HepG2 (cell line): ENCODE measurements at regions not wholly inside any gene's neighbourhood (a gene's known extent, or its start where the extent isn't known, plus 50 kb on each side); places are given as distances from the start of the nearest gene placed in this dataset.

ENCODE experiments used
- ATAC-seq: fragments of 200-7000 bp; cut with Tn5 transposase; 3 replicates; pipeline ENCODE4 v1.9.1; 2020; ENCODE audit warnings: mild to moderate bottlenecking, moderate library complexity
- BruUV-seq: library from RNA; stranded (reverse); fragments of 400-500 nt; replicated peaks from 2 replicates; lab custom pipeline; 2021; lab: Mats Ljungman, UMichigan
- CTCF ChIA-PET: fragments of 300-600 bp; formaldehyde crosslinking; extraction: SDS; loops from one replicate; lab custom pipeline; 2021; ENCODE audit warnings: low total read pairs, inconsistent platforms, low intra/inter-chr PET ratio; lab: Yijun Ruan, JAX
- POLR2A ChIA-PET: fragments of 350-600 bp; sonication (Branson Sonifier 250); formaldehyde crosslinking; loops from one replicate; lab custom pipeline; 2020; ENCODE audit warnings: antibody characterized with exemption, inconsistent platforms; lab: Yijun Ruan, JAX
- DNase-seq: peaks from one replicate; pipeline ENCODE4 v3.0.0-alpha.2; 2015; ENCODE audit warnings: low spot score
- FAIRE-seq: peaks from 3 replicates; lab custom pipeline; 2011; peaks lifted over from hg19 to GRCh38; lab: Jason Lieb, UNC
- H2AFZ ChIP-seq: one replicate; pipeline ENCODE4 v1.6.1; 2011; ENCODE audit warnings: low read length, inconsistent platforms
- H3K27ac ChIP-seq: fragments of 300-600 bp; 3 replicates; pipeline ENCODE4 v1.8.0; 2011; ENCODE audit warnings: mixed run types, mild to moderate bottlenecking, mixed read lengths, low read length, inconsistent platforms; ENCODE audit not compliant: insufficient read depth; ENCODE audit errors: extremely low read length
- H3K27me3 ChIP-seq, 2 experiments: fragments of 200-600 bp in 1 of 2; 2 replicates in 1 of 2; 3 replicates in 1 of 2; pipeline versions ENCODE4 v1.6.0 to v1.8.0; 2011; ENCODE audit warnings: low read length in 2 of 2, mild to moderate bottlenecking in 2 of 2, moderate library complexity in 2 of 2, inconsistent platforms in 1 of 2; ENCODE audit not compliant: insufficient read depth in 2 of 2, control insufficient read depth in 1 of 2
- H3K36me3 ChIP-seq, 2 experiments: fragments of 200-600 bp in 1 of 2; replicated peaks in 1 of 2; 2 replicates in 1 of 2; 3 replicates in 1 of 2; pipeline versions ENCODE4 v1.5.1 to v1.8.0; 2011; ENCODE audit warnings: low read length in 2 of 2, inconsistent platforms in 1 of 2; ENCODE audit not compliant: insufficient read depth in 2 of 2, control insufficient read depth in 1 of 2
- H3K4me1 ChIP-seq: 2 replicates; pipeline ENCODE4 v1.5.1; 2012; ENCODE audit warnings: low read length, inconsistent platforms; ENCODE audit not compliant: insufficient read depth
- H3K4me2 ChIP-seq: 2 replicates; pipeline ENCODE4 v1.6.0; 2011; ENCODE audit warnings: low read depth, low read length, inconsistent platforms
- H3K4me3 ChIP-seq, 3 experiments: fragments of 200-600 bp in 1 of 3; sonication (generic), shearing (Covaris generic) in 1 of 3; replicated peaks in 1 of 3; 2 replicates each; pipeline ENCODE4 v1.5.1; 2011 to 2016; ENCODE audit warnings: low read length in 3 of 3, inconsistent platforms in 2 of 3, low read depth in 2 of 3, mild to moderate bottlenecking in 2 of 3, control low read depth in 1 of 3, mixed read lengths in 1 of 3; ENCODE audit not compliant: insufficient read depth in 1 of 3
- H3K79me2 ChIP-seq: one replicate; pipeline ENCODE4 v1.6.1; 2011; ENCODE audit warnings: low read length, inconsistent platforms; ENCODE audit not compliant: insufficient read depth
- H3K9ac ChIP-seq: 2 replicates; pipeline ENCODE4 v1.6.0; 2011; ENCODE audit warnings: mild to moderate bottlenecking, low read depth, low read length, inconsistent platforms; ENCODE audit not compliant: insufficient read depth
- H3K9me3 ChIP-seq: 2 replicates; pipeline ENCODE4 v1.5.1; 2012; ENCODE audit warnings: mild to moderate bottlenecking, low read length
- H4K20me1 ChIP-seq: 2 replicates; pipeline ENCODE4 v1.6.0; 2011; ENCODE audit warnings: inconsistent platforms, mild to moderate bottlenecking, low read length, moderate library complexity; ENCODE audit not compliant: insufficient read depth
- BATF2 ChIP-seq: sonication (generic); formaldehyde crosslinking; IDR thresholded peaks from 2 replicates; pipeline ENCODE4 v1.8.0; 2022; ENCODE audit warnings: mild to moderate bottlenecking, missing genetic modification reagents, moderate library complexity
- CEBPB ChIP-seq: IDR thresholded peaks from 2 replicates; pipeline ENCODE4 v1.6.1; 2011; ENCODE audit warnings: low read depth, low read length, improper control_type of control experiment, borderline replicate concordance
- ERF ChIP-seq: IDR thresholded peaks from 2 replicates; pipeline ENCODE4 v1.6.1; 2018; ENCODE audit warnings: missing biosample characterization, missing genetic modification reagents
- HNRNPK ChIP-seq: fragments of 200-400 bp; formaldehyde crosslinking; IDR thresholded peaks from 2 replicates; pipeline ENCODE4 v1.6.1; 2018; ENCODE audit warnings: low read length, low read depth, moderate library complexity, mild to moderate bottlenecking; ENCODE audit not compliant: poor library complexity, severe bottlenecking
- HOMEZ ChIP-seq: IDR thresholded peaks from 2 replicates; pipeline ENCODE4 v1.6.1; 2016; ENCODE audit warnings: low read depth
- MBD4 ChIP-seq: IDR thresholded peaks from 2 replicates; pipeline ENCODE4 v1.6.1; 2012; ENCODE audit warnings: low read length, inconsistent platforms, borderline replicate concordance
- RAD51 ChIP-seq: fragments of 450-650 bp; IDR thresholded peaks from 2 replicates; pipeline ENCODE4 v1.6.1; 2016; ENCODE audit warnings: borderline replicate concordance
- SCMH1 ChIP-seq: sonication (generic); formaldehyde crosslinking; IDR thresholded peaks from 2 replicates; pipeline ENCODE4 v1.9.0; 2021; ENCODE audit warnings: missing genetic modification reagents, mild to moderate bottlenecking, borderline replicate concordance
- ZBTB46 ChIP-seq: sonication (generic); formaldehyde crosslinking; IDR thresholded peaks from 2 replicates; pipeline ENCODE4 v1.4.0; 2020; ENCODE audit warnings: mild to moderate bottlenecking, missing genetic modification reagents, borderline replicate concordance
- ZMYM4 ChIP-seq: sonication (generic); formaldehyde crosslinking; IDR thresholded peaks from 2 replicates; pipeline ENCODE4 v1.8.1; 2023; ENCODE audit warnings: mild to moderate bottlenecking, missing genetic modification reagents
- ZNF3 ChIP-seq: IDR thresholded peaks from 2 replicates; pipeline ENCODE4 v1.7.0; 2017; ENCODE audit warnings: inconsistent platforms
- ZNF652 ChIP-seq: IDR thresholded peaks from 2 replicates; pipeline ENCODE4 v1.6.1; 2016; ENCODE audit warnings: low read depth, borderline replicate concordance
- ZNF777 ChIP-seq: sonication (generic); formaldehyde crosslinking; IDR thresholded peaks from 2 replicates; pipeline ENCODE4 v1.4.0; 2020; ENCODE audit warnings: missing genetic modification reagents
- WGBS: methylation state at CpG from one replicate; pipeline ENCODE4 v1.1.6; 2017; ENCODE audit warnings: low lambda C conversion rate; 5-methylcytosine and 5-hydroxymethylcytosine counted together
- in situ Hi-C: cut with HindIII; loops from 2 replicates; pipeline ENCODE4 v1.10.0; 2017; ENCODE audit warnings: low pct_unique_long_range_greater_than_20kb; ENCODE audit not compliant: extremely low pct_ligation_motif_present
- intact Hi-C: fragments of 100-400 bp; cut with micrococcal nuclease; formaldehyde crosslinking; loops from one replicate; pipeline ENCODE4 v1.10.0; 2022; ENCODE audit not compliant: unreplicated experiment

- H3K36me3 ChIP-seq = no peaks in the 10 kb centered on the region
- H2AFZ ChIP-seq = no peak overlapping the region
- TF ChIP-seq HNRNPK (no peak), ZNF652 (CRISPR knock-in tag) (peak; percentile 27; the same call in 1 of the 2 replicates), CEBPB (no peak), MBD4 (no peak)
- TF ChIP-seq, all 625 proteins: peak for 1
- no peak overlapping the region for H3K4me3 ChIP-seq
- no peaks in the 10 kb centered on the region for H4K20me1 ChIP-seq
- in situ Hi-C loops = no loop called here
- ChIA-PET POLR2A (no interaction called here), CTCF (no interaction called here)
- no peak overlapping the region for H3K27ac ChIP-seq
- DNase-seq = no peak
- H3K9me3 ChIP-seq = no peaks in the 10 kb centered on the region
- H3K9ac ChIP-seq = no peak overlapping the region
- no peak for FAIRE-seq
- BruUV-seq = no TSS peak
- peaks cover 0 to 3% of the 10 kb centered on the region in 2 experiments; a peak in 2 of 5 replicates for H3K27me3 ChIP-seq
- H3K4me2 ChIP-seq = no peak overlapping the region
- no peaks in the 10 kb centered on the region for H3K4me1 ChIP-seq
- intact Hi-C loops = no loop called here
- no peaks in the 10 kb centered on the region for H3K79me2 ChIP-seq
- ATAC-seq = no peak
Measured at GRCh38 chr7:115478426-115478825, 552.1 kb downstream of the TFEC start.

GRCh38 chr7:115477193-115477651 lies 553.3 kb downstream of the TFEC start:
- in situ Hi-C loops = no loop called here
- no peaks in the 10 kb centered on the region for H3K9me3 ChIP-seq
- H3K4me1 ChIP-seq = no peaks in the 10 kb centered on the region
- DNase-seq (no peak), FAIRE-seq (no peak)
- H4K20me1 ChIP-seq = no peaks in the 10 kb centered on the region
- intact Hi-C loops = no loop called here
- BruUV-seq = no TSS peak
- no peaks in the 10 kb centered on the region for H3K36me3 ChIP-seq
- no peak overlapping the region for H3K4me3 ChIP-seq
- no peak overlapping the region for H2AFZ ChIP-seq
- H3K9ac ChIP-seq = no peak overlapping the region
- WGBS = 7% methylated on average over 26 of the region's 30 CpGs
- TF ChIP-seq ZBTB46 (CRISPR knock-in tag) (no peak), HOMEZ (CRISPR knock-in tag) (no peak), ZMYM4 (CRISPR knock-in tag) (no peak), RAD51 (no peak), ZNF777 (CRISPR knock-in tag) (no peak), BATF2 (CRISPR knock-in tag) (no peak), ERF (CRISPR knock-in tag) (no peak), SCMH1 (no peak), ZNF3 (CRISPR knock-in tag) (no peak)
- TF ChIP-seq, all 625 proteins: peak for 0
- H3K79me2 ChIP-seq = no peaks in the 10 kb centered on the region
- ChIA-PET CTCF (no interaction called here), POLR2A (no interaction called here)
- peak overlapping the region; percentile 32; the same call in 1 of the 2 replicates for H3K4me2 ChIP-seq
- ATAC-seq = peak; percentile 56
- peaks cover 0 to 3% of the 10 kb centered on the region in 2 experiments; a peak in 2 of 5 replicates for H3K27me3 ChIP-seq
- no peak overlapping the region for H3K27ac ChIP-seq
